GM21526 (cell line): ENCODE measurements at regions not wholly inside any gene's neighbourhood (a gene's known extent, or its start where the extent isn't known, plus 50 kb on each side); places are given as distances from the start of the nearest gene placed in this dataset.
"Not testable (repeated sequence)": the region's sequence is repeated elsewhere in the genome, so short reads cannot be mapped to it uniquely, and the experiment has no call there.

ENCODE experiments used
- ATAC-seq: cut with Tn5 transposase; IDR thresholded peaks from one replicate; pipeline ENCODE4 v1.9.1; 2021; ENCODE audit warnings: moderate library complexity; ENCODE audit not compliant: unreplicated experiment, low FRiP score

DNA sequence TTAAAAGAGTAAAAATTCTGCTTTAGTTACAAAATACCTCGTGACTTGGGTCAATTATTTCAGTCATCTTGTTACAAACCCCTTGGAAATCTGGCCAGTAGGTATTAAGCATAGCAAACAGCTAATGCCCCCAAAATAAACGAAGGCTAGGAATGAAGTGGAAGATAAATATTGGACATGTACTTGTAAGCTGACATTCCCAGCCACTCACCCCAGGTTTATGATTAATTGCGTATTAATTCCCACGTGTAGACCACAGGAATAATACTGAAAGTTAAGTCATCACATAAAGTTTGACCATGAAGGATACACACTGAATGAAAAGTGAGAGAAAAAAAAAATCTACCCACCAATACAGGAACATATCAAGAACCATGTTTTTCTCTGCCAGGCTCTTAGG, 936.5 kb upstream of the ADGRB3 start:
- ATAC-seq: no peak

DNA sequence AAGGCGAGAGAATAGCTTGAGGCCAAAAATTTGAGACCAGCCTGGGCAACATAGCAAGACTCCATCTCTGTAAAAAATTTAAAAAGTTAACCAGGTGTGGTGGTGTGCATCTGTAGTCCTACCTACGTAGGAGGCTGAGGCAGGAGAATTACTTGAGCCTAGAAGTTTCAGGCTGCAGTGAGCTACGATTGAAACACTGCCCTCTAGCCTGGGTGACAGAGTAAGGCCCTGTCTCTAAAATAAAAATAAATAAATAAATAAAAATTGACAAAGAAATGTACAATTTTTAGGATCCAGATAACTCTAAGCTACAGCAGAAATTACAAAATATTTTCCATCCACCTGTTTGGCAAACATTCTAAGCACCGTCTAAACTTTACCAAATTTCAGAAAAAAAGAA, 941.0 kb upstream of the ADGRB3 start:
- no peak for ATAC-seq

DNA sequence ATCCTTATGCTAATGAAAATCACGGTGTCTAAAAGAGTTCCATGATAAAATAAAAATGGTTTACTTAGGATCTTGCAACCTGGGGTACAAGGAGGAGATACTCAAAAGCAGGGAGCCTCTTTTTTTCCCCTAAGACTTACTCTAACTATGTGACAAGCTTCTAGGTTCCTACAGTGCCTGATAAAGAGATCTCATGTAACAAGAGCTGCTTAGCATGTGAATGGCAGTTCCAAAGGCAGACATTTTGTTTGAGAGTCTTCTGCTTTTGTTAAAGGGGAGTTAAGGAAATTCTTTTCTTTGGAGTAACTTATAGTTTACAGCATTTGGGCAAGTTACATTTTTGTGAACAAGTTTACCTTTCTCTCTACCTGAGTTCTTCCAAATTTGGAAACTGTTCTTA, 945.8 kb upstream of the ADGRB3 start:
- ATAC-seq: no peak

DNA sequence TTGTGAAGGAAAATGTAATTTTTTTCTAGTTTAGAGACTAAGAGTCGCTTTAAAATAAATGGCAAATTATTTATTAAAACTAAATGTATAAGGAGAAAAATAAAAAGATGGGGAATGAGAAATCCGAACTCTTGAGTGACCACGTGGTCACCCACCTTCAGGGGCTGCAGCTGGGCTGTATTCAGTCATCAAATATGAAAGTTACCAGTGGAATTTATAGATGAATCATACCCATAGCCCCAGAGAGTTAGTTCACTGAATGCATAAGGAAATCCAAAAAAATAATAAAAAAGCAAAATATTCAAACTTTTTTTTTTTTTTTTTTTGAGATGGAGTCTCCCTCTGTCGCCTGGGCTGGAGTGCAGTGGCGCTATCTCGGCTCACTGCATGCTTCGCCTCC, 947.7 kb upstream of the ADGRB3 start:
- ATAC-seq: no peak

DNA sequence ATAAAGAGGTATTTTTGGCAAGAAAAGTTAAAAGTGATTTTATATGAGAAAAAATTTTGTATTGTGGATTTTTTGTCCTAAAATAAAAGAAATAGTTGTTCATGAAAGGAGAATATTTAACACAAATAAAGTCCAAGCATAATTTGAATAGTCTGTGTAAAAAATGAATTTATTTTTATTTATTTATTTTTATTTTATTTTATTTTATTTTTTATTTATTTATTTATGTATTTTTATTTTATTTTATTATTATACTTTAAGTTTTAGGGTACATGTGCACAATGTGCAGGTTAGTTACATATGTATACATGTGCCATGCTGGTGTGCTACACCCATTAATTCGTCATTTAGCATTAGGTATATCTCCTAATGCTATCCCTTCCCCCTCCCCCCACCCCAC, 948.9 kb upstream of the ADGRB3 start:
- ATAC-seq: not testable (repeated sequence)

DNA sequence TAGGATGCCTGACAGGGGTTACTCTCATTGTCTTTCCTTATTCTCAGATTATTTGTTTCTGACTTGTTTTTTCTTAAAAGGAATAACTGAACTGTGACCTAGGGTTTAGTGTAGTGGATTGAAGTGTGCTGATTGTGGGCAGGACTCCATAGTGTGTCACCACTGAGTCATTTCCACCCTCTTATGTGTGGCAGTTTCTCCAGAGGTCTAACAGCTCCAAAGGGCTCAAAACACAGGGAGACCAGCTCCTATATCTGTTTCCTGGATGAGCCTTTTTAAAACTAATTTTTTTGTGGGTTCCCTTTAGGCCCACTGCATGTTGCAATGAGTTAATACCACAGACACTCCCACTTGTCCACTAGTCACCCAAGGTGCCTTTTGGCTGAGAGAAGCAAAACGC, 951.1 kb upstream of the ADGRB3 start:
- ATAC-seq: no peak

DNA sequence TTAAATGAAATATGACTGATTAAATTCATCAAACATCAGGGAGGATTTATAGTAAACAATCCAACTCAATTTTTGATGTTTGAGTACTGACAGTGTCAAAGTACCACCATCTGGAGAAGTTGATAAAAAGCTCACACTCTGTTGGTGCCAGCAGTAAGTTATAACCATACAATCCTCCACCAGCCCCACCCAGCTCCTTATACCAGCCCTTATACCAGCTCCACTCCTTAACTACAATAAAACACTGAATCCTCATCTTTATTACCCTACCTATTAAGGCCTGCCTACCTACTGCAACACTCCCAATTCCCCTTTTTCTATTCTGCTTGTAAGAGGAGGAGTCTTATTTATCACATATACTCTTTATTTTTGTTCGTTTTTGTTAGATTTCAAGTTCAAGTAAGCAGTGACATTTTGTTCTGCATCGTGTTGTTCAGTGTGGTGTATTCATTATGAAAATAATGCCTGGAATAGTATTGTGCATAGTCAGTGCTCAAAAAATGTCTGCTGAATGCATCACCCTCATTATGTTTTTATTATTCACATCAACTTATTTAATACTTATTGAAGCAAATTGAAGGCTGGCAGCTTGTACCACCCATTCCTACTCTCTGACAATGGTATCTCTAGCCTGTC, 954.7 kb upstream of the ADGRB3 start:
- ATAC-seq: no peak

DNA sequence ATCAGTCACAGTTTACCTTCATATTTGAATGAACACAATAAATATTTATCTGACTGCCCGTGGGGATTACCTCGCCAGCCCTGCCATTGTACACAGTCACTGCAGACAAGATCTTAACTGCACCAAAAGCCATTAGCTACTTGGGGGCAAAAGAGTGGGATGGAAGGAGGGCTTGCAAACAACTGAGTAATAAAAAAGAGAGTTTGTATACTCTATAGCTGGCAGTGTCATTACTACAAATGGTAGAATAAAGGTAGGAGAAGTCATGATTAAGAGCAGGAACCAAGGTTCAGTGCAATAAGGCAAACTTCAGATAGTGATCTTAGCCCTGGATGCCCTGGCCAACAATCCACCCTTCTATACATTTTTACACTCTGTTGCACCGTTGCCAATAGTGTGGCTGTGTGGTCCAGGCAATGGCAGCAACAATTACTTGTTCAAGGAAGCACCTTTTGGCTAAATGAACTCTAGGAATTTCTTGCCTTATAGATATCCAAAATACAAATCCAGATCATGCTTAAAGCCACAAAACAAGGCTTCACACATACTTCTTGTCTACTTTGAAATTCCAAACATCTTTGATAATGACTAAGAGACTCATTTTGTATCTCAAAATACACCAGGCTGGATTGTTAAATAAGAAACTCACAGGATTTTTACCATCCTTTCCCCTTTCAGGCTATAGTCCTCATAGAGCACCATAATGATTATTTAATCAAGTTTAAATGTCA, 955.4 kb upstream of the ADGRB3 start:
- ATAC-seq: no peak

DNA sequence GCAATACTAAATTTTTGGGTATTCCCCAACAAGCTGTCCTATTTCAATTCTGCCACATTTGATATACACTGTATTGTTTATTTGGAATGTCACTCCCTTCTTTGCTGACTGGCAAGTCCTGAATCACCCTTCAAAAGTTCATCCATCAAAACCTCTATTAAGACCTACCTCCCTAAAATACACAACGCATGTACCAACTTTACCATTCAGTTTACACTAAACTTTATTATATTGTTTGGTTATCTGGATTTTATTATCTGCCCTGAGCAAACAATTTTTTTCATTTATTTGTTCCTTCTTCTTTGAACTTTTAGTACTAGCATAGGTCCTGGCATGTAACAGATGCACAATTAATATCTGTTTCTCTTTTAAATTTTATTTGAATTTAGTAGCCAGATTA, 958.2 kb upstream of the ADGRB3 start:
- ATAC-seq: no peak

DNA sequence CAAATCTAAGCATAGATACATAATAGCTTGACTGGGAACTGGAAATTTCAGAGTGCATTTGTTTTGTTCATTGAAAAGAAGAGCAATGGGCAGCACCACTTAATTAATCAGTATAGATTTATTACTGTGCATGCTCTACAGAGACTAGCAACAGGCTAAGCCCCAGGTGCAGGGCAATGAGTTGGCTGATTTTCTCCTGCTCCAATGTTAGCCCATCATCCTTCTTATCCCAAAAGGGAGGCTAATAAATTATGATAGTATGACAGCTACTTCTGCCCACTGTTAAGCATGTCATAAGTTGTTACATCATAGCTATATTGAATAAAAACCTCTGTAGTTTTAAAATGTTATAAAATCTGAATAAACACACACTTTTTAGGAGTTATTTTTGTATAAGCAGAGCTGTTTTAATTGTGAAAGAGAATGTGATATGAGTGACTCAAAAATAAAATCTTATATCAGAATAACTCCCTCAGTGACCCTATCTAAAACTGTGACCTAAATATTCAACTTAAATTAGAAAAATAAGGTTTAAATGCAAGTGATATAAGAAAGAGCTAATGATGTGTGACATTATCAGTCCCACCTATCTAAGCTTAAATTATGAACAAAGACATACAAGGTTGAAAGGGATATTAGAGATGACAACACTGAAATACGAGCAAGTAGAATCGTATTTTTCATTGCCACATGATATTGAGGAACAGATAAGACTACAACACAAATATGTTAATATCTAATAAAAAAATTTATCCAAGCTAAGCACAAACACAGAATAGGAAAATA, 967.3 kb upstream of the ADGRB3 start:
- ATAC-seq: no peak

DNA sequence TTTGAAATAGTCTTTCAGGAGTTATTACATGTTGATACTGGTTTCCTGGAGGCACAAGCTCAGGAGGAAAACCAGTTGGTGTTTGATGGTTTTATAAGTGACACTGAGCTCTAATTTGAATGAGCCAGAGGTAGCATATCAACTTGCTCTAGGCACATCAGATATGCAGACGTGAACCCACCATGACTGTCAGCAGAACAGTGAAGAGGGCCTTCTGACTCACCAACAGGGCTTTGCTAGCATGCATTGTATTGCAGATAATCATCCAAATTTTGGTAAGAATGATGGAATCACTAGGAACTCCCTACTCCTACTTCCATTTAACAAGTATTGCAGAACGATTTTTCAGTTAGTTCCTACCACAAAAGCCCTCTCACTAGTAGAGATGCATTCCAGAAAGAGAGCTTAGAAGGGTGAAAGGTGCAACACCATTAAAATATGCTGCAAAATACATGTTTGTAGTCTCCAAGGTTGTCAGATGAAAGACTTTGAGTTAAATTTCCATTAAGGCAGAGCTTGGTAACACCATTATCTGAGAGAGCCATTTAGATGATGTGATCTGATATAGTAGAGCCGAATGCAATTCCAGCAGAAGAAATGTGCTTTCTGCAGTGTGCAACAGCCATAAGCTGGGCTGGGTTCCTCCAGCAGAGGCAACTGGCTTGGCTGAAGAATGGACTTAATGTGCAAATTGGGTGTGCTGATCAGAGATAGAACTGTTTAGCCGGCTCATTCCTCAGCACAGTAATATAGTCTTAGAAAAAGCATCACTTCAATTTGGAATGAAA, 968.7 kb upstream of the ADGRB3 start:
- ATAC-seq: no peak

DNA sequence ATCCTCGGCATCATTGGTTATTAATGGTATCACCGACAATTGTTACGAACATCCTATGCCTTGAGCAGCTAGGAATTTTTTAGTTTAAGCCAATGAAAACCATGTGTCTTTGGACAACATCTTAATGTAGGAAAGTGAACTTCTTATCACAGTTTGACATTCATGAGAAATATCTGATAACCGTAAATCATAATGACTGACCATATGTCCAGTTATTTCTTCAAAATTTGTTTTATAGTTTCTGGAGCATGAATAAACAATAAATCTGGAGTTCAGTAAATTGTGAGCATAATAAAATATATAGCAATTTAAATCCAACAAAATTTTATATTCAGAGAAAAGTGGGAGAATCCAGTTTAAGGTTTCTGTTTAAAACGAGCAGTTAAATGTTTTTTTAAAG, 970.1 kb upstream of the ADGRB3 start:
- ATAC-seq: no peak

DNA sequence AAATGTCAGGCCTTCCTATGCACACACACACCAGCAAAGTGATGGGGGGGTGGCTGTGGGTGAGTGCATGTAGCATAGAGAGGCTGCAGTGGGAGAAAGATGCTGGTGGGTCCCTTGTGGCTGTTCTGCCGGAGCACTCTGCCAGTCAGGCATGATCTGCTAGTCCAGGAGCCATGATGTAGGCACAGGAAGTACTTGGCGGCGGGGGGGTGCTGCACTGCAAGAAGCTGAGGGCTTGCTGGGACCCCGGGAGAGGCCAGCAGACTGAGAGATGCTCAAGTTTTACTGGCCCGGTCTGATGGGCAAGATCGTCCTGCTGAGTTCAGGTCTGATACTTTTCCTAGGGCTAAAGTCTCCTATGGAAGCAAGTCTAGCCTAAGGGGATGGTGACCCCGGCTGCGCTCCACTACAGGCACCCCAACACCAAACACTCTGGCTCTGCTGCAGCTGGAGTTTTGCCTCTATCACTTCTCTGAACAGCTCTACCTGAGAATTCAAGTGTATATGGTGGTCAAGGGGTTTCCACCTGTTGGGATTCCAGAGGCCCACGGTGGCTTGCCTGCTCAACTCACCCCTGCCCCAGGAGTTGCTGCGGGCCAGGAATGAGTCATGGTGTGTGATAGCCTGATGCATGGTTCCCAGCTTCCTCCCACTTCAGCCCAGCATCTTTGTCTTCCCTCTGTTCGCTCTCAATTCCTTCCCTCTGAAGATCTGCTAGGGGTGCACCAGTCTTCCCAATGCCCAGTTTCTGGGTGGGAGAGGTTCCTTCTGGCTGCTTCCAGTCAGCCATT, 971.8 kb upstream of the ADGRB3 start:
- no peak for ATAC-seq

DNA sequence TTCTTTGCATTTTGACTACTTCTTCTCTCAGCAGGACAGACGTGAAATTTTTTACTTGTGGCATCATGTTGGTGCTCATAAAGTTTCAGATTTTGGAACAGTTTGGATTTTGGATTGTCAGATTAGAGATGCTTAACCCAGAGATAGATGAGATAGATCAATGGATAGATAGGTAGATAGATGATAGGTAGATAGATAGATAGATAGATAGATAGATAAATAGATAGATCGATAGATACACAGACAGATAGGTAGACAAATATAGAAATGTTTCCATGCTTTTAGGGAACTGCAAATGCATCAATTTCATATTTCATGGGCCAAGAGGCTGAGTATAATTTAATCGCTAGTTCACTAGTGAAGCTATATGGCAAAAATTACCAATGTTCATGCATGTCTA, 981.5 kb upstream of the ADGRB3 start:
- no peak for ATAC-seq

DNA sequence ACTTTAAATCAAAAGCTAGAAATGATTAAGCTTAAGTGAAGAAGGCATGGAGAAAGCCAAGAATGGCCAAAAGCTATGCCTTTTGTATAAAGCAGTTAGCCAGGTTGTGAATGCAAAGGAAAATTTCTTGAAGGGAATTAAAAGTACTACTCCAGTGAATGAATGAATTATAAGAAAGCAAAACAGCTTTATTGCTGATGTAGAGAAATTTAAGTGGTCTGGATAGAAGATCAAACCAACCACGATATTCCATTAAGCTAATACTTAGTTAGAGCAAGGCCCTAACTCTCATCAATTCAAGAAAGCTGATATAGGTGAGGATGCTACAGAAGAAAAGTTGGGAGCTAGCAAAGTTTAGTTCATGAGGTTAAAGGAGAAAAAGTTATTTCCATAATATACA, 988.5 kb upstream of the ADGRB3 start:
- no peak for ATAC-seq

DNA sequence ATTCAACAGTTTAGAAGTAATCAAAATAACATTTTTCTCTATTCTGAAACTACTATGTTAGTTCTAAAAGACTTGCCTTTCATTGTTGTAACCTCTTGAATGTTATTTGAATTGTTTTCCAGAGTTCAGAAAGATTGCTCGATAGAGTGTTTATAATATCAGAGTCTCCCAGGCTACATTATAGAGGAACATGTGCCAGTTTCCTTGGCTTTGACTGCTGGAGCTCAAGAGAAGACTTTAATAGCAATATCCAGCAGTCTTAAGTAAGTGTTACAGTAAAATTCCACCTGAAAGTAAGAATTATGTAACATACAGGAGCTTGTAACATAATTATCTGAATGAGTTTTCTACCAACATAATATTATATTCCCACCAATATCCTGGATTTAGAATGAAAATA, 991.8 kb upstream of the ADGRB3 start:
- no peak for ATAC-seq

DNA sequence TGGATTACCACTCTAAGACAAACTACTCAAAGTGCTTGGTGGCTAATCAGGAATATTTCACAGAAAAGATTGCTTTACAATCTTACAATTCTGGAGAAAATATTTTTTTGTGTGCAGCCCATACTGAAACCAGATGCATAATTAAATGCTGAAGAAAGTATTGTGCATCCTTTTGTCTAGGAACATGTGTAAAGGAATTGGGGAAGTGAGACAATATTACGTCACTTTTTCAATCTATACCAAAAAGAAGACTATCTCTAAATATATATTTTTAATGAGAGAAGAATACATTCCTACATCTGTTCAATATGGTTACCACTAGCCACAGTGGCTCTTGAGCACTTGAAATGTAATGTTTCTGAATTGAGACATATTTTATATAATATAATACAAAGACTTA, 992.5 kb upstream of the ADGRB3 start:
- ATAC-seq: no peak

DNA sequence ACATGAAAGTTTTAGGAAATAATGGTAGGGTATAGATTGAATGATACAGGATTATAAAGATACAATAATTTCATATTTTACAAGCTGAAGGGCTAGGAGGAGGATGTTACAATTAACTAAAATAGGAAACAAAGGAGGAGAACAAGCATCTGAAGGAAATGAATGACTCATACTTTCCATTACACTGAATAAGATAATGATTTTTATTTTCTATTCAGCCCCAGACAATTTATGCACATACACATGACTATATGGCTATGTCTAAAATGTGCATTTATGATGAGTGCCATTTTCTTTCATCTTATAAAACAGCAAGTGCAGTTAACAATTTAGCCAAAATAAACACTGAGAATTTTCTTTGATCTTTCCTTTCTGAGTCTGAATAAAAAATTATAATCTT, 994.6 kb upstream of the ADGRB3 start:
- no peak for ATAC-seq

DNA sequence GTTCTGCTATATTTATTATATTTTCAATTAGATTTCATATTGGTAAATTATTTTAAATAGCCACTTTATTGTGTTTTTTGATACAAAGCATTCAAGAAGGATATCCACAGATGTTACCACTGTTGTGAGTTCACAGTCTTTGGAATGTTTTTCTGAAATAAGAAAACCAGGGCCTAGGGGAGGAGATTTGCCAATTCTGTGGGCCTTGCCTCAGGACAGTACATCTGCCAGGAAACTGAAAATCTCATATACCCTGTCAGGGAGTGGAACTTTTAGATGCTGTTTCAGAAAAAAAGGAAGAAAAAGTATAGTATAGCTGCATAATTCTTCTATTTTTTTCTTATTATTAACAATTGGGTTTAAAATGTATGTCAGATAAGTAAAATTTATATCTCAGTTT, 995.9 kb upstream of the ADGRB3 start:
- ATAC-seq: no peak

DNA sequence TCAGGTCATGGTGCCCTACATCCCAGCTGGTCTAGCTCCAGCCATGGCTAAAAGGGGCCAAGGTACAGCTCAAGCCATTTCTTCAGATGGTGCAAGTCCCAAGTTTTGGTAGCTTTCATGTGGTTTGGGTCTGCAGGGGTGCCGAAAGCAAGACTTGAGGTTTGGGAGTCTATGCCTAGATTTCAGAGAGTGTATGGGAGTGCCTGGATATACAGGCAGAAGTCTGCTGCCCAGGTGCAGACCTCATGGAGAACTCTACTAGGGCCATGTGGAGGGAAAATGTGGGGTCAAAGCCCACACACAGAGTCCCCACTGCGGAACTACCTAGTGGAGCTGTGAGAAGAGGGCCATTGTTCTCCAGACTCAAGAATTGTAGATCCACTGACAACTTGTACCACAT, 1000.9 kb upstream of the ADGRB3 start:
- no peak for ATAC-seq
